ENCODE measurements at regions not wholly inside any gene's neighbourhood (a gene's known extent, or its start where the extent isn't known, plus 50 kb on each side); places are given as distances from the start of the nearest gene placed in this dataset.

- no peak overlapping the region for H2AFZ ChIP-seq (ENCODE audit: control insufficient read depth, low read length)
- no peaks in the 10 kb centered on the region for H3K36me3 ChIP-seq (ENCODE audit: control insufficient read depth in 2 of 2, extremely low read depth in 1 of 2, insufficient read depth in 2 of 2, low read length in 2 of 2)
- no peaks in the 10 kb centered on the region for H3K9me3 ChIP-seq (ENCODE audit: control insufficient read depth, low read depth, low read length)
- DNase-seq (ENCODE audit: low read depth, low spot score) = no peak
- no peaks in the 10 kb centered on the region for H3K27me3 ChIP-seq (ENCODE audit: control insufficient read depth, extremely low read depth, insufficient read depth, low read length)
- H3K4me3 ChIP-seq (ENCODE audit: control insufficient read depth in 2 of 3, extremely low read depth in 1 of 3, insufficient read depth in 2 of 3, low read depth in 1 of 3, low read length in 3 of 3) = no peak overlapping the region
- no peak for FAIRE-seq
- H3K4me1 ChIP-seq (ENCODE audit: control insufficient read depth, extremely low read depth, insufficient read depth, low read length) = peaks cover 4% of the 10 kb centered on the region
- no peaks in the 10 kb centered on the region for H3K79me2 ChIP-seq (ENCODE audit: control insufficient read depth, insufficient read depth, low read length)
- dilution Hi-C loops (cut with MboI; ENCODE audit: extremely low pct_ligation_motif_present, low sequenced_read_pairs) = no loop called here
- no peak overlapping the region for H3K4me2 ChIP-seq (ENCODE audit: control insufficient read depth, extremely low read depth, insufficient read depth, low read depth, low read length)
- no peak overlapping the region for H3K27ac ChIP-seq (ENCODE audit: control insufficient read depth, insufficient read depth, low read length)
- TF ChIP-seq, protein P1, sequence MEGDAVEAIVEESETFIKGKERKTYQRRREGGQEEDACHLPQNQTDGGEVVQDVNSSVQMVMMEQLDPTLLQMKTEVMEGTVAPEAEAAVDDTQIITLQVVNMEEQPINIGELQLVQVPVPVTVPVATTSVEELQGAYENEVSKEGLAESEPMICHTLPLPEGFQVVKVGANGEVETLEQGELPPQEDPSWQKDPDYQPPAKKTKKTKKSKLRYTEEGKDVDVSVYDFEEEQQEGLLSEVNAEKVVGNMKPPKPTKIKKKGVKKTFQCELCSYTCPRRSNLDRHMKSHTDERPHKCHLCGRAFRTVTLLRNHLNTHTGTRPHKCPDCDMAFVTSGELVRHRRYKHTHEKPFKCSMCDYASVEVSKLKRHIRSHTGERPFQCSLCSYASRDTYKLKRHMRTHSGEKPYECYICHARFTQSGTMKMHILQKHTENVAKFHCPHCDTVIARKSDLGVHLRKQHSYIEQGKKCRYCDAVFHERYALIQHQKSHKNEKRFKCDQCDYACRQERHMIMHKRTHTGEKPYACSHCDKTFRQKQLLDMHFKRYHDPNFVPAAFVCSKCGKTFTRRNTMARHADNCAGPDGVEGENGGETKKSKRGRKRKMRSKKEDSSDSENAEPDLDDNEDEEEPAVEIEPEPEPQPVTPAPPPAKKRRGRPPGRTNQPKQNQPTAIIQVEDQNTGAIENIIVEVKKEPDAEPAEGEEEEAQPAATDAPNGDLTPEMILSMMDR (optimal IDR thresholded peaks at IDR 0.05 in 1 of 3, IDR thresholded peaks at IDR 0.05 in 1 of 3, conservative IDR thresholded peaks at IDR 0.05 in 1 of 3; ENCODE audit: extremely low read depth in 1 of 3, insufficient read depth in 2 of 3, low read length in 3 of 3) = no peak
- no peak for TF ChIP-seq EZH2 (IDR thresholded peaks at IDR 0.05; ENCODE audit: low read length)
- H3K9ac ChIP-seq (ENCODE audit: control insufficient read depth, extremely low read depth, insufficient read depth, low read length) = no peak overlapping the region
- no peaks in the 10 kb centered on the region for H4K20me1 ChIP-seq (ENCODE audit: control insufficient read depth, extremely low read depth, insufficient read depth, low read length)
- H3K9me1 ChIP-seq (ENCODE audit: control insufficient read depth, extremely low read depth, insufficient read depth, low read length) = no peaks in the 10 kb centered on the region
These were observed 344.5 kb downstream of the PRL start for GRCh38 chr6:21952367-21952766.

- dilution Hi-C loops (cut with MboI; ENCODE audit: extremely low pct_ligation_motif_present, low sequenced_read_pairs) = no loop called here
- Histone ChIP-seq H3K27me3 (ENCODE audit: control insufficient read depth, extremely low read depth, insufficient read depth, low read length) (no peaks in the 10 kb centered on the region), H3K4me2 (ENCODE audit: control insufficient read depth, extremely low read depth, insufficient read depth, low read depth, low read length) (no peak overlapping the region), H3K4me1 (ENCODE audit: control insufficient read depth, extremely low read depth, insufficient read depth, low read length) (peaks cover 4% of the 10 kb centered on the region), H3K9me3 (ENCODE audit: control insufficient read depth, low read depth, low read length) (no peaks in the 10 kb centered on the region), H3K9me1 (ENCODE audit: control insufficient read depth, extremely low read depth, insufficient read depth, low read length) (no peaks in the 10 kb centered on the region), H2AFZ (ENCODE audit: control insufficient read depth, low read length) (peak overlapping the region; percentile 28), H3K27ac (ENCODE audit: control insufficient read depth, insufficient read depth, low read length) (no peak overlapping the region), H3K9ac (ENCODE audit: control insufficient read depth, extremely low read depth, insufficient read depth, low read length) (no peak overlapping the region), H3K4me3 (ENCODE audit: control insufficient read depth in 2 of 3, extremely low read depth in 1 of 3, insufficient read depth in 2 of 3, low read depth in 1 of 3, low read length in 3 of 3) (no peak overlapping the region), H3K36me3 (ENCODE audit: control insufficient read depth in 2 of 2, extremely low read depth in 1 of 2, insufficient read depth in 2 of 2, low read length in 2 of 2) (no peaks in the 10 kb centered on the region), H3K79me2 (ENCODE audit: control insufficient read depth, insufficient read depth, low read length) (no peaks in the 10 kb centered on the region), H4K20me1 (ENCODE audit: control insufficient read depth, extremely low read depth, insufficient read depth, low read length) (no peaks in the 10 kb centered on the region)
- DNase-seq (ENCODE audit: low read depth, low spot score) (no peak), FAIRE-seq (no peak)
- no peak for TF ChIP-seq EZH2 (IDR thresholded peaks at IDR 0.05; ENCODE audit: low read length)
- TF ChIP-seq, protein P1 (optimal IDR thresholded peaks at IDR 0.05 in 1 of 3, IDR thresholded peaks at IDR 0.05 in 1 of 3, conservative IDR thresholded peaks at IDR 0.05 in 1 of 3; ENCODE audit: extremely low read depth in 1 of 3, insufficient read depth in 2 of 3, low read length in 3 of 3) = no peak
These were observed 342.7 kb downstream of the PRL start for GRCh38 chr6:21953831-21954801.

Measured in keratinocyte (primary cell).